ENCODE measurements at regions not wholly inside any gene's neighbourhood (a gene's known extent, or its start where the extent isn't known, plus 50 kb on each side); places are given as distances from the start of the nearest gene placed in this dataset.

- no peak for DNase-seq (ENCODE audit: low spot score)
- no peak for TF ChIP-seq CTCF (IDR thresholded peaks at IDR 0.05; ENCODE audit: extremely low read depth, missing control alignments)
Observed at GRCh38 chr10:4457597-4457996, 368.4 kb upstream of the AKR1E2 start.

- no peak for TF ChIP-seq CTCF (IDR thresholded peaks at IDR 0.05; ENCODE audit: extremely low read depth, missing control alignments)
- no peak for DNase-seq (ENCODE audit: low spot score)
Observed at GRCh38 chr10:4456776-4457175, 369.2 kb upstream of the AKR1E2 start.

- DNase-seq (ENCODE audit: low spot score) = no peak
- TF ChIP-seq CTCF (IDR thresholded peaks at IDR 0.05; ENCODE audit: extremely low read depth, missing control alignments) = no peak
Observed at GRCh38 chr10:4456279-4456678, 369.7 kb upstream of the AKR1E2 start.

GRCh38 chr10:4453950-4454349, 372.1 kb upstream of the AKR1E2 start:
- TF ChIP-seq CTCF (IDR thresholded peaks at IDR 0.05; ENCODE audit: extremely low read depth, missing control alignments) = no peak
- DNase-seq (ENCODE audit: low spot score) = no peak

- TF ChIP-seq CTCF (IDR thresholded peaks at IDR 0.05; ENCODE audit: extremely low read depth, missing control alignments) = no peak
- no peak for DNase-seq (ENCODE audit: low spot score)
Observed at GRCh38 chr10:4453276-4453675, 372.7 kb upstream of the AKR1E2 start.

- no peak for TF ChIP-seq CTCF (IDR thresholded peaks at IDR 0.05; ENCODE audit: extremely low read depth, missing control alignments)
- DNase-seq (ENCODE audit: low spot score) = no peak
Observed at GRCh38 chr10:4450981-4451908, 374.8 kb upstream of the AKR1E2 start.

- DNase-seq (ENCODE audit: low spot score) = no peak
- TF ChIP-seq CTCF (IDR thresholded peaks at IDR 0.05; ENCODE audit: extremely low read depth, missing control alignments) = no peak
Observed at GRCh38 chr10:4450169-4450568, 375.8 kb upstream of the AKR1E2 start.

All from GM20000 (cell line).